ENCODE measurements at regions not wholly inside any gene's neighbourhood (a gene's known extent, or its start where the extent isn't known, plus 50 kb on each side); places are given as distances from the start of the nearest gene placed in this dataset.
"Not testable (repeated sequence)": the region's sequence is repeated elsewhere in the genome, so short reads cannot be mapped to it uniquely, and the experiment has no call there.

DNA sequence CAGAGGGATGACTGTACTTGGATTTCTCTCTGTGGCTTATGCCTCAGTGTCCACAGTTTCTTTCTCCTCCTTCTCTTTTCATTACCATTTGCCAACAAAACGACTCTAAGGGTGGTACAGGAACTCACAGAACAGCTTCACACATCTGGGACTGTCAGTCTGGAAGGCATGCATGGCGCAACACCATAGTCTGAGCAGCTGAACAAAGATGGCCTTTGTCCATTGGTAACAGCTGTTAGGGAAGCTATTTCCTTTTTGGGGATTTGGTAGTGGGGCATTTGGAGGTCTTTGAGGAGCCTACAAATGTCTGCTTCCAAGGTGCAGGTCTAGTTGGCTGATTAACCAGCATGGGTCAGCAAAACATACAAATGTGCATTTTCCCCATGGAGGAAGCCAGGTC is 81.4 kb upstream of the PCDH8 start:
- DNase-seq: no peak

DNA sequence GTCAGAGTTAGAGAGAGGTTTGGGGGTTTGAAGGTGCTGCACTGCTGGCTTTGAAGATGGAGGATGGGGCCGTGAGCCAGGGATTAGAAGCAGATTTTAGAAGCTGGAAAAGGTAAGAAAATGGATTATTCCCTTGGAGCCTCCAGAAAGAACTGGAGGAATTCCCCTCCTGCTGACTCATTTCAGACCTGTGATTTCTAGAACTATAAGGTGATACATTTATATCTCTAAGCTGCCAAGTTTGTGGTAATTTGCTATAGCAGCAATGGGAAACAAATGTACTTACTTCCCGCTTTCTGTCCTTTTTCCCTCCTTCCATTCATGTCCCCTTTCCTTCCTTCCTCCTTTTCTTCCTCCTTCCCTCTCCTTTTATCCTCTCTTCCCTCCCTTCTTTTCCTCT is 78.5 kb upstream of the PCDH8 start:
- DNase-seq: no peak

DNA sequence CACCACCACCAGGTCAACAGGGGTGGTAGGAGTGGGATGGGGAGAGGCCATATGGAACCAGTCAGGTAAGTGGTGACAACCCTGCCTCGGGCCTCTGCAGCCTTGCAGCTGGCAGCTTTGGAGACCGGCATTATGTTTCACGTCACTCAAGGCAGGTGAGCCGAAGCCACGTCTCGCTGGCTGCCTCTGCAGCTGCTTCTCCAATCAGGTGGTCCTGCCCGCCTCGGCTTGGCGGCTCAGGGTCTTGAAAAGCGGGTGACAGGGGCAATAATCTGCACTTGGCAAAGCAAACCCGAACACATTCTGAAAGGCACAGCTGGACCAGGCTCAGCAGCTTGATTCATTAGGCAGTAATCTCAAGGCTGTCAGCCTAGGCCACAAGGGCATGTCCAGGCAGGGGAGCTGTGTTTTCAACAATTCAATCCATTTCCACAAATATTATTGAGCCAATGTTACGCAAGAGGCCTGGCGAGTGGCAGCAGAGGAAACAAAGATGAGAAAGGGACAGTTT is 77.4 kb upstream of the PCDH8 start:
- no peak for DNase-seq

GRCh38 chr13:52925251-52925650 is 76.8 kb upstream of the PCDH8 start:
- no peak for DNase-seq

GRCh38 chr13:52924289-52925148 is 76.1 kb upstream of the PCDH8 start:
- DNase-seq: no peak

DNA sequence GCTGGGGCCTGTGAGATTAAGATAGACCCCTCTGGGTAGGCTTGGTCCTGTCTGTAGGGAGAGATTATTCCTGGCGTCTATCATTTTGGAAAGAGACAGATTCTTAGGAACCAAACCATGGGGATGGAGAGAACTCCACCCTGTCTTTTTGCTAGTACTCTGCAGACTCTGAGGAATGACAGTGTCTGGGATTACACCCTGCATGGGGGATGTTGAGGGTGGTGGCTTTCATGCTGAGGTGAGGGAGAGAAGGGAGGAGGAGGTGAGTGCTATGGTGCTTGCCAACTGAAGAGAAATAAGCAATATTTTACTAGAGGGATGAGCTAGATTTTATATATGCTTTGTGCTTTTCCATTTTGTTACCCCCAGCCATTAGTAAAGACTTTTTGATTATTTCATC is 74.5 kb upstream of the PCDH8 start:
- no peak for DNase-seq

DNA sequence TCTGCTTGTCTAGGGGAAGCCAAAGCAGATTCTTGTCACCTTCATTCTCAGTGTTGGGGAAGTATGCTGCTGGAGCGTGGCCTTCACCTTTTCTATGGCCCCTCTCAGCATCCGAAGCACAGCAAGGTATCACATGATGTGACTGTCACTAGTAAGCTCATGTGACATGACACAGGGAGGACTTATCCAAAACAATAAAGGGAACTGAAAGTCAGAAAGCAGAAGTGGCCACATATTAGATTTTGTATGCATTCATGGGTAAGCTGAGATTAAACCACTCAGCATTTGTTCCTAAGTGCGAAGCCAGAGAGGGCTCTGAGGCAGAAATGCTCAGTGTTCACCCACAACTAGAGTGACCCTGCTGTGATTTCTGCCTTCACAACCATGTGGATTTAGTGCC is 72.8 kb upstream of the PCDH8 start:
- DNase-seq: no peak

DNA sequence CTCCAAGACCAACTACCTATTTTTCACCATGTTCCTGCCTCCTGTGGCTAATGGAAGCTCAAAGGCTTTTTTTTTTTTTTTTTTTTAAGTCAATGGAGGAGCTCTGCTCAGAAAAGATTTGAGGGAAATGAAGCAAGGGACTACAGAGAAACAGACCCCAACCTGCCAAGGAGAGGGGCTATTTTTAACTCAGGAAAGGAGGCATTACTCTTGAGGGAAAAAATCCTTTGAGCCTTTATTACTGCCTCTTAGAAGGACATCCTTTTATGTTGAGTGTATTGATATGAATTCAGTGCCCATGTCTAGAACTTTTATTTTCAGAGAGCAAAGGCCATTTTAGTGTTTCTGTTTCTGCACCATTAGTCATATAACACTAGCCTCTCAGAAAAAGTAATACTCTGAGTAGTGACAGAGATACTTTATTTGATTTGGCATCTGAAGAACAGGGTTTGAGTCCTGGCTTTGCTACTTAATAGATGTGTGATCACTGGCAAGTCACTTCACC is 68.1 kb upstream of the PCDH8 start:
- DNase-seq: no peak

- no peak for DNase-seq
Measured at GRCh38 chr13:52911340-52911739, 62.9 kb upstream of the PCDH8 start.

GRCh38 chr13:52910318-52910717 is 61.9 kb upstream of the PCDH8 start:
- not testable (repeated sequence) for DNase-seq

DNA sequence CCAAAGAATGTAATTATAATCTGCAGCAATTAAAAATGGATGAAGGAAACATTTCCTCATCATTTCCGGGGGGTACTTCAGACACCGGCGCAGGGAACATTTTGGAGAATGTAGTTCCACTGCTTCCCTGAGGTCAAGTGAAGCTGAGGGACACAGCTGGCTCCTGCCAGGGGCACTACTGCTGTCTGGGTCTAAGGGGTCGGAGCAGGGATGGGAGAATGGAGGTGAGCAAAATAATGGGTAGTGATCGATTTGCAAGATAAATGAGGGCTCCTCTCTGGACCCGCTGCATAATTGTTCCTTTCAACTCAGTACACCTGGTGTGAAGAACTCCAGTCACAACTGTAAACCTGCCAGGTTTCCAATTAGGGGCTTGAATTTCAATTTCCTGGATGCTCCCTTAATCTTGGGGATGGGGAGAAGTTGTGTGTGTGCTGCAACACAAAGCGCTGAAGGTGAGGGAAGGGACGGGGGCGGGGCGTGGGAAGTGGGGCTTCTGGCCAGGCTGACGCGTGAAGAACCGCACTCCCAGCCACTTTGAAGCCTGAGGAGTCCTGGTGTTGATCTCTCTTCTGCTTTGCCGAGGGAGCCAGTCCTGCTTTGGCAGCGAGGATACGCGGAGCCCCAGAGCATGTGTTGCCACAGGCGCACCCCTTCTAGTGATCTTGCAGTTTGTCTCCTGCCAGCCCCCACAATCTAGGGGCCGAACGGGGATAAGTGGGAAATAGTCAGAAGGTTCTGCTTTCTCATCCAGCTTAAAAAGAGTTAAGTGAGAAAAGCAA is 57.9 kb upstream of the PCDH8 start:
- no peak for DNase-seq

- DNase-seq: no peak
Measured at GRCh38 chr13:52905701-52906100, 57.3 kb upstream of the PCDH8 start.

- no peak for DNase-seq
Measured at GRCh38 chr13:52903320-52903719, 54.9 kb upstream of the PCDH8 start.

GRCh38 chr13:52899206-52899605 is 50.8 kb upstream of the PCDH8 start:
- no peak for DNase-seq

Data from NCI-H2227 treated with DMSO at 0.1 percent for 48 hours (cell line).